ENCODE measurements at regions not wholly inside any gene's neighbourhood (a gene's known extent, or its start where the extent isn't known, plus 50 kb on each side); places are given as distances from the start of the nearest gene placed in this dataset.

DNA sequence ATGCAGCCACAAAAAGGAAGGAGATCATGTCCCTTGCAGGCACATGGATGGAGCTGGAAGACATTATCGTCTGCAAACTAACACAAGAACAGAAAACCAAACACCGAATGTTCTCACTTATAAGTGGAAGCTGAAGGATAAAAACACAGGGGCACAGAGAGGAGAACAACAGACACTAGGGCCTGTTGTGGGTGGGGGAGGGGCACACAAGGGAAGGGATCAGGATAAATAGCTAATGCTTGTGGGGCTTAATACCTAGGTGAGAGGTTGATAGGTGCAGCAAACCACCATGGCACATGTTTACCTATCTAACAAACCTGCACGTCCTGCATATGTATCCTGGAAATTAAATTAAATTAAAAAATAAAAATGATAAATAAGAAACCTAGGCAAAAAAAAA is 969.9 kb downstream of the TTLL7 start:
- TF ChIP-seq, protein P1, sequence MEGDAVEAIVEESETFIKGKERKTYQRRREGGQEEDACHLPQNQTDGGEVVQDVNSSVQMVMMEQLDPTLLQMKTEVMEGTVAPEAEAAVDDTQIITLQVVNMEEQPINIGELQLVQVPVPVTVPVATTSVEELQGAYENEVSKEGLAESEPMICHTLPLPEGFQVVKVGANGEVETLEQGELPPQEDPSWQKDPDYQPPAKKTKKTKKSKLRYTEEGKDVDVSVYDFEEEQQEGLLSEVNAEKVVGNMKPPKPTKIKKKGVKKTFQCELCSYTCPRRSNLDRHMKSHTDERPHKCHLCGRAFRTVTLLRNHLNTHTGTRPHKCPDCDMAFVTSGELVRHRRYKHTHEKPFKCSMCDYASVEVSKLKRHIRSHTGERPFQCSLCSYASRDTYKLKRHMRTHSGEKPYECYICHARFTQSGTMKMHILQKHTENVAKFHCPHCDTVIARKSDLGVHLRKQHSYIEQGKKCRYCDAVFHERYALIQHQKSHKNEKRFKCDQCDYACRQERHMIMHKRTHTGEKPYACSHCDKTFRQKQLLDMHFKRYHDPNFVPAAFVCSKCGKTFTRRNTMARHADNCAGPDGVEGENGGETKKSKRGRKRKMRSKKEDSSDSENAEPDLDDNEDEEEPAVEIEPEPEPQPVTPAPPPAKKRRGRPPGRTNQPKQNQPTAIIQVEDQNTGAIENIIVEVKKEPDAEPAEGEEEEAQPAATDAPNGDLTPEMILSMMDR (IDR thresholded peaks at IDR 0.05), result no peak
- no peak for TF ChIP-seq POLR2AphosphoS5 (IDR thresholded peaks at IDR 0.05)
